HG02571 (cell line): ENCODE measurements at regions not wholly inside any gene's neighbourhood (a gene's known extent, or its start where the extent isn't known, plus 50 kb on each side); places are given as distances from the start of the nearest gene placed in this dataset.

Experiments used
- ATAC-seq: cut with Tn5 transposase; IDR thresholded peaks from one replicate; pipeline ENCODE4 v1.9.1; 2021; ENCODE audit warnings: mild to moderate bottlenecking, moderate library complexity; ENCODE audit not compliant: unreplicated experiment

DNA sequence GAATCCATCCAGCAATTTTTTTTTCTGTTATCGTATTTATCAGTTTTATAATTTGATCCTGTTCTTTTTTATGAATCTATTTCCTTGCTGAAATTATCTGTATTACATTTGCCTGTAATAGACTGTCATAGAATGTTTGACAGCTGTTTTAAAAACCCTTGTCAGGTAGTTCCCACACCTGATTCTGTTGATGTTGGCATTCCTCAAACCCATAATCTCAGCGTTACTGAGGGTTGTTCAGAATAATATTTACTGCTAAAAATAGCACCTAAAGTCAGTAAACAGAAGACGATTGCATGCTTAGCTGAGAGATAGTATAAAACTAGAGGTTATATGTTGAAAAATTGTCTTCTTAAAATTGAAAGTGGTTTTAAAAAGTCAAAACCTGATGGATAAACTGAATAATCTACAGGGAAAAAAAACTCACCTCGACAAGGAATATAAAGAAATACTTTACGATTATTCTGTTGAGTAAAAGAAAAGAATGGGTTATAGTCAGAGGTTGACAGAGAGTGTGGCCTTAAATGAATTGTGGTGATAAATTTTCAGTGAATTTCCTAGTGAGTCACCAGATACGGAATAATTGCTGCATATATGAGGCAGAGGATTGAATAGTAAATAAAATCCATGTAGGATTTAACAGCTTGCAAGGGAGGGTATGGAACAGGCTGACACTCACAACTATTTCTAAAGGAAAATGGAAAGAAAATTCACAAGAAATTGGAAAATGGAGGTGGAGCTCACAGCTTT, 824.1 kb upstream of the IGFBP3 start:
- no peak for ATAC-seq

DNA sequence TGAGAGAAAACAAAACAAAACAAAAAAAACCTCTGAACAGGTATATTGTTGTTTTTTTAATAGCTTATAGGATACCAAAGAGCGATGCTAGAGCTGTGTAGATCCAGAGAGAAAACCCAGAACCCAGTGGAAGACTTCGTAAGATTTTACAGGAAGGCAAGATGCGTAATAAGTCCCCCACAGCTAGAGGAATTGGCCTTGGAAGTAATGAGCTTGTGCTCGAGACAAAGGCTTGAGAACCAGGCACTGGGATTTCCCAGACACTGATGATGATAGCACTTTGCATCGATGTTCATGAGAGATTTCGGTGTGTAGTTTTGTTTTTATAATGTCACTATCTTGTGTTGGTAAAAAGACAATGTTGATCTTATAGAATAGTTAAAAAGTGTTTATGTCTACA, 821.5 kb upstream of the IGFBP3 start:
- no peak for ATAC-seq

DNA sequence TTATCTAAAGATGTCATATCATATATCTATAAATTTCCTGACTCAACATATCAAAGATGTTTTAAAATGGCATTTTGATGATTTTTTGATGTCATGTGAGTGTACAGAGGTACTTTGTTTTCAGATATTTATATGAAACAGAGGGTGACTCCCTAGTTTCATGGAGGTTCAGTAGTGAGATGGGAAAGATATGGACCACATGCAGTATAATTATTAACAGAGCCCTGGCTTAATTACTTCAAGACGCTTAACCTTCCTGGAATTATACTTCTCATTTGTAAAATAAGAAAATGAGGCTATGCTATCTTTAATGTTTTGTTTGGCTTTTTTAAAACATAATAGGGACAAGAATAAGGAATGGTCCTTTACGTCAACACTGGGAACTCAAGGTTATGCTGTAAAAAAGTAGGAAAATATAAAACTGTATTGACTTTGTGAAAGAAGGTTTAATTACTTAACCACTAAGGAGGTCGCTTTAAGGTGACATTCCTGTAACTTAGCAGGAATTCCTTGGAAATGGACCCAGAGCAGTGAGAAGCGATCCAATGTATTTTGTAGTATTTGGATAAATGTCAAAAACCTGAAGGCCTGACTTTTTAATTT, 821.0 kb upstream of the IGFBP3 start:
- no peak for ATAC-seq

DNA sequence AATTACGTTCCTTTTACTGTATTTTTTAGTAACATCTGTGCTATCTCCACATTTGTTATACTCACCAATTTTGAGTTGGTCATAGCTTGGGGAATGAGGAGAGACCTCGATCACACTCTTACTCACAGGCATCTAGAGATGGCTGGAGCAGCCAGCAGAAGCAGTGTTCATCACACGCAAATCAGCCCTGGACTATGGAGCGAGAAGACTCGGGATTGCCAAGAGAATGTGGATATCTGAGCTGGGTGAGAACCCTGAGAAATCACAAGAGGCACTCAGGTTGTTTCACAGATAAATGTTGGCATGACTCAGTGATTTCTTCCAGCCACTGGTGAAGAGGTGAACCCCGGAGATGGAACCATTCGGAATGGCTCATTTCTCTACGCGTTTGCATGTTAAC, 820.1 kb upstream of the IGFBP3 start:
- ATAC-seq = no peak

DNA sequence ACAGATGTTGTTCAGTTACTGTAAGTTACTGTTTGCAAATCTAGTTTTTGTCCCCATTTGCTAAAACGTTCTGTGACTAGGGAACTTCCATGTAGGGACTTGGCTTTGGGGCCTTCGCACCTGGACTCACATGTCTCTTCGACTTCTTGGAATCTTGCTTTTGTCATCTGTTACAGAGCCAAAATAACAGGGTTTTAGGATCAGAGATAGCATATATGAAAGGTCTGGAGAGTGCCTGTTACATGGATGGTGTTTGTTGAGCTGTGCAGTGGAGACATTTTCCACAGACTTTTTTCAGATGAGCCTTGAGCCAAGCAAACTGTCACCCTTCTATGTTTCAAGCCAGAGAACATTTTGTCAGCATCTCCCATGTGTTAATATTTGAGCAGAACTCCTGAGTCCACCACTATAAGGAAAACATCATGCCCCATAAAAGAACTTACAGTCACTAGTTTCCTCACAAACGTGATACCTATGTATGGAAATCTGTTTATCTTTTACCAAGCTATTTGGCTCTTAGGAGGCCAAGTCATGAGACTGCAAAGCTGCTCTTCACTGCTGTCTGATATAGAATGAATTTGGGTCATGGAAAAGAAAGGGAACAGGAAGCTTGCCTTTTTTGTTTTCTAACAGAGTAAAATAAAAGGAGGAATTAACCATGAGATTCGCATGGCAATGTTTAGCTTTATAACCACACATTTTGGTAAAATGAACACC, 818.6 kb upstream of the IGFBP3 start:
- no peak for ATAC-seq

DNA sequence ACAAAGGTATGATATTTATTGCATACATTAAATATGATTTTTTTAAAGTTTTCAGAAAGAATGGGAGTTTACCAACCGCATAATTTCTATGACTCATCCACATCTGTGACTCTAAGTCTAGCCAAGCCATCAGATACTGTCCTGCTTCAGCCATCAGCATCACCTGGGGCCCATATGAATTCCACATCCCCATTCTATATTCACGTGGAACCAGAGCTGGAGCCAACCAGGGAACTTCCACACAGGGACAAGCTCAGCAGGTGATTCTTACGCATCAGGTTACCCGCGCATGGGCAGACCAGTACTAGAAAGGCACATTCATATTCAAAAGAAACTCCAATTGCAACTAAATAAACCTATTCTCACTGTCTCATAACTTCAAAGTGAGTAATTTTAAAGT, 817.7 kb upstream of the IGFBP3 start:
- no peak for ATAC-seq

DNA sequence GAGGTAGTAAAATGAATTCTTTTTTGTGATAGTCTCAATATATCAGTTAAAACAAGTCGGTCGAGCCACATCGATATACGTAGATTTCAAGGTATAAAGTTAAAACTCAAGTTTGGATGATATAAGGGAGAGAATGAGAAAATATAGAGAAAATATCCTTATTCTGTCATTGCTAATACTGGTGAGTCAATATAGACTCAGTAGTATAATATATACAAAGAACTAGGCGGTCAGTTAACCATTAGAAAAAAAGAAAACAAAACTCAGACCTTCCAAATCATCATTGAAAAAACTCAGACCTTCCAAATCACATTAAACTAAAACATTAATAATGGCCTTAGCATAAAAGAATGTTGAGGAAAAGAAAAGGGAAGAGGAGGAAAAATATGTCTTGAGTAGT, 817.1 kb upstream of the IGFBP3 start:
- ATAC-seq = no peak

DNA sequence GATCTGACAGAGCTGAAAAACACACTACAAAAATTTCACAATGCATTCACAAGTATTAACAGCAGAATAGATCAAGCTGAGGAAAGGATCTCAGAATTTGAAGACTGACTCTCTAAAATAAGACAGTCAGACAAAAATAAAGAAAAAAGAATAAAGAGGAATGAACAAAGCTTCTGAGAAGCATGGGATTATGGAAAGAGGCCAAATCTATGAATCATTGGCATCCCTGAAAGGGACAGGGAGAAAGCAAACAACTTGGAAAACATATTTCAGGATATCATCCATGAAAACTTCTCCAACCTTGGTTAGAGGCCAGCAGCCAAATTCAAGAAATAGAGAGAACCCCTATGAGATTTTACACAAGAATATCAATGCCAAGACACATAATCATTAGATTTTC, 804.8 kb upstream of the IGFBP3 start:
- no peak for ATAC-seq

DNA sequence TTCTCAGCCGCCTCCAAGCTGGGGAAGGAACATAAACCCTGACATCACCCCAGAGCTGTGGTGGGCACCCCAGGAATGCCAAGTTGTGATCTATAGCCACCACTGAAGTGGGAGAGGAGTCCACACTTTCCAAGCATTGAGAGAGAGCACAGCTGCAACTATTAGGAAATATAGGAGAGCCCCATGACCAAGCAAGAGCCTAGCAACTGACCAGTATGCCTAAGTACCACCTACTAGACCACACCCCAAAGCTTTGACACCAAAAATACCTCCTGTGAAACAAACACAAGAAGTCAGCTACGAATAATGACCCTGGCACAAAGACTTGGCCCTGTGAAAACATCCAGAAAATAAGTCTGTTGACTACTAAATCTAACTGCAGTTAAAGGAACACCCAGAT, 804.1 kb upstream of the IGFBP3 start:
- ATAC-seq = no peak

DNA sequence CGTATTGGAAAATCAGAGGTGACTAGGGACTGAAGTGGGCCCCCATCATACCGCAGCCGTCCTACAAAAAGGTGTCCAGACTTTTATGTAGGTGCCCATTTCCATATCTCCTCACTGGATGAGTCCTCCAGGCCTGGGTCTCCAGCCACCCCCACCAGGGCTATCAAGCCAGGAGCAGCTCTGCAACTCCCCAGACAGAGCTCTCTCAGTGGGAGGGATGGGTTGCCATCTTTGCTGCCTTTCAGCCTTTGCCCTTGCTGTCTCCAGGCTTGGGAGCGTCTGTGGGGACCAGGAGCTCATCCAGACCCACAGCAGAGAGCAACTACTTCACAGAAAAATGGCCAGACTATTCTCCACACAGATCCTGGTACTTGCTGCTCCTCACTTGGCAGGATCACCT, 802.7 kb upstream of the IGFBP3 start:
- no peak for ATAC-seq

DNA sequence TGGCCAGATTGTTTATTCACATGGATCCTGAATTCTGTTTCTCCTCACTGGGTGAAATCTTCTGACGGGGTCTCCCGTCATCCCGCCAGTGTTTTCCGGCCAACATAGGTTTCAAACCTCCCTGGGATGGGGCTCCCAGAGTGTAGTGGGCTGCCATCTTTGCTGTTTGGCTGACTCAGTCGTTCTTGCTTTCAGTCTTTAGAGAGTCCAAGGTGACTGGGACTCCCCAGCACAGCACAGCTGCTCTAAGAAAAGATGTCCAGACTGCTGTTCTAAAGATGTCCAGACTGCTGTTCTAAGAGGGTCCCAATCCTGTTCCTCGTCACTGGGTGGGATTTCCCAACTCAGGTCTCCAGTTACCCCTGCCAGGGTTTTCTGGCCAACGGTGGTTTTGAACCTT, 801.9 kb upstream of the IGFBP3 start:
- ATAC-seq = no peak

DNA sequence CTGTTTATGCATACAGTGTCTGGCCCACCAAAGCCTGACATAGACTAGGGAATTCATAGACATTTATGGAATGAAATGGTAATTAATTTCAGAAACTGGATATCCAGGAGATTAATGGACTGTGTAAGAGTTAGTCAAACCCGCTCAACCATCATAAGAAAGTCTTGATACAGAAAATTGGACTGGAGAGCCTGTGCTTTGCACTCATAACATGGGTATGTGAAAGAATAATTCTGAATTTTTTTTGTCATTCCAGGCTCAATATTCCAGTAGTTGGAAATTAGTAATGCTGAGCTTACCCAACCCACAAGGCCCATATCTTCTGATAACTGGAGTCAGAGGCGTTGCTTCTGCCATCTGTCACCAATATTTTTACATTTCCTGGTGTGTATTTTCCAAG, 799.7 kb upstream of the IGFBP3 start:
- no peak for ATAC-seq

DNA sequence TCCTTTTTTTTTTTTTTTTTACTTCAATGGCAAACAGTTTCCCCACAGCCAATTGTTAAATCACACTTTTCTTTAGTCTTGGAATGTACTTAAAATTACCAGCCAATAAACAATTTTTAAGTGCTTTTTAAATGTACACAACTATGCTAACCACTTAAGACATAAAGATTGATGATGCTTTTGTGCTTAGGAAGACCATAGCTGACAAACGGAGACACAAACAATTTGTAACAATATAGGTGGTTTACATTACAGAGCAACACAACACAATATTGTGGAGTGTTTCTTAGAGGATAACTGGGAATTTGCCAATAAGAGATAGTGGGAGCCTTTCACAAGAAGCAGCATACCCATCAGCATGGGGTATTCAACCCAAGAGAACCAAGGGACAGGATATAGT, 798.5 kb upstream of the IGFBP3 start:
- ATAC-seq = no peak

DNA sequence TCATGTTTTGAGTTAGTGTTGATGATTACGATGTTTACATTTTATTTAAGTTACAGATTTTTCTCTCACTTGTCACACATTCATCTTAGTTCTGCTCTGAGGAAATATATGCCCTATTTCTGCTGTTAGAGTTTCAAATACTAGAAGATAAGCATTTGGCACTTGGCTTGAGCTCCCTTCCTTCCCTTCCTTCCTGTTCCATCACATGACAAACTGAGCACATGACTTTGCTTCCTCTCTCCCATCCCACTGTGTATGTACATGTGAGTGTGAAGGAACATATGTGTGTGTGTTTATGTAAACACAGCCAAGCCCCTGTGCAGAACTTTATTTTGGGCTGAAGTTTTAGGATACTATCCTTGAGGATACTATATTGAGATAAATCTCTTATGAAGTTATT, 795.9 kb upstream of the IGFBP3 start:
- no peak for ATAC-seq

DNA sequence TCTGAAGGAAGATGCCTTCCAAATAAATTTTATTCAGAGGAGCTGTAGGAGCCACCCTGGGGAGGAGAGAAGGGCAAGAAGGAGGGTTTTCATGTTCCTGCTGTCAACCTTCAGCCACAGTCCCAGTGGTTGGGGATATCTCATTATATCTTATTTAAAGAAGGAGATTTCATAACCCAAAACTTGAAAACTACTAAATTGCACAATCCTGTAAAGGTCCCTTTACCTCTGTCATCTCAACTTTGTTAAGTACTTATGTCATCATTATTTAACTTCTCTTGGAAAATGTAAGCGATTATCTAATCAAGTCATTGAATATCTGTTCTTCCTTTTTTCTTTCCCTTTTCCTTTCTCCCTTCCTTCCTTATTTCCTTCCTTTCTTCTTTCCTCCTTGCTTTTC, 794.5 kb upstream of the IGFBP3 start:
- ATAC-seq = no peak

DNA sequence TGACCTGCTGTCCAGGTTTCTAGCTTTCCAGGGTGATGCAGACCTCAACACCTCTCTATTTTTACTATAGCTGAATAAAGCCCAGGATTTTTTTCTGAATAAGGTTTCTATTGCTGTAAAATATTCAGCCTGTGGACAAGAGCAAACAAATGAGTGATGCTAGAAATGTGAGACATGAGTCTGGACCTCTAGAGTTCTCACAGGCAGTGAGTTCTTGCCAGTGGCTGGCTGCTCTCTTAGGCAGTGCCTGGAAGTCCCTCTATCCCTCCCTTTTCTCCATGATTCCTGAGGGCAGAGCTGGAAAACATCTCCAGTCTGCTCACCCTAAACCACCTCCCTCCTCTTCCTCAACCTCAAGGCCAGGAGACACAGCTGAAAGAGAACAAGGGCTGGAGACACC, 793.8 kb upstream of the IGFBP3 start:
- no peak for ATAC-seq

DNA sequence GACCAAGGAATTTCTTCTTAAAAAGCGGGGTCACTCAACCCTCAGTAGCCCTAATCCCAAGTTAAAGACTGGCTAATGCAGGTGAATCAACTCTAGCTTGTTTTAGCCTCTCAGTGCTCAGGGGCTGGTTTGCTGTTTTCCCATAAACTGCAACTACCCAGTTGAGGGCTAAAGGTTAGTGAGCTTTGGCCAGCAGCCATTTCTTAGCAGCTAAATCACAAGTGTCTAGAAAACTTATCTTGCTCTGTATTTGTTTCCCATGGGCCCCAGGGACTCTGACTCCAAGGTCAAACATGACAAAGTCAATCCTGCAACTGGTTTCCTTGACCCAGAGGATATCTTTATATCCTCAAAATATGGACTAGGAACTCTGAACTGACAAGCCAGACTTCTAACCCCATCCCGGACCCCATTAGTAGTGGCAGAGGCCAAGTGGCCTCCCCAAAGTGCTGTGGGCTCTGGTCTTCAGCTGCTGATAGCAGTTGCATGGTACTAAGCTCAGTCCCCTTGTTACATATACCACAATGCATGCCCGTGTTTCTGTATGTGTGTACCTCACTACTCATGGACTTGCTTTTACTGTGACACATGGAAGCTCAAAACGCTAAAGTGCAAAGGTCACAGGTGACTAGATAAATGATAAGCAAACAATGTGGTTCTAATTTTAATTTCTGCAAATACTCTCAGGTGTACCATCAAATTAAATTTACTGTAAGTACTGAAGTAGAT, 793.0 kb upstream of the IGFBP3 start:
- no peak for ATAC-seq

DNA sequence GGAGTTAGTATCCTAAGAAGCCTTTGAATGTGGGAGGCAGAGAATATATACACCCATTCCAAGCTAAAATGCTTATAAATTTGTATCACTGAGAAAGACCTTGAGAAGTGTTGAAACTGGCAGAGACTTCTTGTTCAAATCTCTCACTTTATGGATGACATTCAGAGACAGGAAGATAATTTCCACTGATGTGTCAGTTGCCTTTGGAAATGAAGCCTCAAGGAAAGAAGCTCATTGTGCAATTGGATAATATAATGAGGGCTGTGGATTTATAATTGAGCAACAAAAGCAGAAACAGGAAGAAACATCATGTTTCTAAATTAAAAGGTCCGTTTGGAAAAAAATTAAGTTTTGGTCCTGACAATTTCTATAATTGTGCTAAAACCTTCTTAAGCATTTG, 789.9 kb upstream of the IGFBP3 start:
- ATAC-seq = no peak

DNA sequence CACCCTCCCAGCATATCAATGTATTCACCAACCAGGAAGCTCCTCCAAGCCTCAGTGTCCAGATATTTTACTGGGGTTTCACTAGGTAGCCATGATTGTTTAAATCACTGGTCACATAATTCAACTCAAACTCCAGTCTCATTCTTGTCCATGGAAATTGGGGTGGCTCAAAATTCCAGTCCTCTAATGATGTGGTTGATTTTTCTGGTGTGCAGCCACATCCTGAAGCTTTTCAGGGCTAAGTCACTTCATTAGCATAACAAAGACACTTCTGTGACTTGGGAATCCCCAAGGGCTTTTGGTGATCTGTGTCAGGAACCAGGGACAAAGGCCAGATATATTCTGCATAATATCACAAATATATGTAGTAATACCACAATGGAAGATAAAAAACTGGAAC, 786.9 kb upstream of the IGFBP3 start:
- no peak for ATAC-seq

DNA sequence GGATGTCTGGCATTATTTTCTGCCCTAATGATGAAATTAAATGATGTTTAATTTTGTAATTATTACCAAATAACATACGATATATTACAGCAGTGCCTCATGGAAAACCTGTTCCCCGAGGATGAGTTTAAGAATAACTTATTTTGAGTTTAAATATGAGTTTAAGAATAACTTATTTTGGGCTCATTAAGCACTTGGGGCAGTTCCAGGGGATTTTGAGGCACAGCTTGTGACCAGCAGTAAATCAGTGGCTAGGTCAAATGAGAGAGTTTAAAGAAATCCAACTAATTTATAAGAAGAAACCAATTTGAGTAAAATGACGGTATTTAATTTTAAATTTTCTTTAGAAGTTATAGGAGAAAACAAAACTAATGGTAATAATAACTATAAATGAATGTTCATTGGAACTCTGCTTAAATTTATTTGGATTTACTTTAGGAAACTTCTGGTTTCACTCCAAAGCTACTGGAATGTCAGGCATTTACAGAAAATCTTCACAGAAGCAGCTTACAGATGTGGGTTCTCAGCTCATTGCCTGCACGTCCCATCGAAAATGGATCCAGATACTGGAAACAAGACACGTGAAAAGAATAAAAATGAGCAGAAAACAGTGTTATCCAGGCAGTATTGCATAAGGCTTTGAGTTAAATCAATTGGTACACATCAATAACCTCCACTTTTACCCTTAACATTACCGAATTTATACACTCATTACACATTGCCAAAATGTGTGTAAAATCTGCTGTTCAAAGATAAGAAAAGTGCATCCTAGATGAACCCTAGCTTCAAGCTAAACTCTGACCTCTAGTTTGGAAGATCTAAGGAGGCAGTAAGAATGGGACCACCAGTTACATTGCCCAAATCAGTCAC, 784.5 kb upstream of the IGFBP3 start:
- no peak for ATAC-seq

DNA sequence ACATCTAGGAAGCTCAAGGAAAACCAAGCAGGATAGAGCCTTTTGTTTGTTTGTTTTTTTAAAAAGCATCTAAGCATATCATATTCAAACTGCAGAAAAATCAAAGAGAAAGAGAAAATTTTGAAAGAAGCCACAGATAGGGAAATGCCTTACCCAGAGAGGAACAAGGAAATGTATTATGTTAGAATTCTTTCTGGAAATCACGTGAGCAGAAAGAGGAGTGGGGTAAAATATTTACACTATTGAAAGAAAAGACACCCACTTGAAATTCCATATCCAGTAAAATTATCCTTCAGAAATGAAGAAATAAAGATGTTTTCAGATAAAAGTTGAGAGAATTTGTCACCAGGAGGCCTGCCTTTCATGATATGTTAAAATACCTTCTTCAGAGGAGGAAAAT, 775.7 kb upstream of the IGFBP3 start:
- no peak for ATAC-seq
